ENCODE measurements at regions not wholly inside any gene's neighbourhood (a gene's known extent, or its start where the extent isn't known, plus 50 kb on each side); places are given as distances from the start of the nearest gene placed in this dataset.

GRCh38 chr9:23245067-23245466 is 581.0 kb downstream of the ELAVL2 start:
- Histone ChIP-seq H3K9me3 (ENCODE audit: low read depth) (no peaks in the 10 kb centered on the region), H3F3A (ENCODE audit: low read depth) (no peaks in the 10 kb centered on the region), H3K4me1 (no peaks in the 10 kb centered on the region), H2AFZ (replicated peaks) (no peak overlapping the region), H3K79me2 (ENCODE audit: low read depth) (no peaks in the 10 kb centered on the region), H3K36me3 (no peaks in the 10 kb centered on the region), H3K27me3 (no peaks in the 10 kb centered on the region), H3K9ac (no peak overlapping the region), H3K27ac (no peak overlapping the region), H3K4me2 (no peak overlapping the region), H3K4me3 (no peak overlapping the region), H4K20me1 (ENCODE audit: low read depth) (no peaks in the 10 kb centered on the region)
- Mint-ChIP-seq H3K27ac (no peak overlapping the region), H3K4me3 (no peak overlapping the region), H3K9me3 (no peaks in the 10 kb centered on the region), H3K4me1 (no peaks in the 10 kb centered on the region), H3K27me3 (ENCODE audit: insufficient read depth, low read depth) (no peaks in the 10 kb centered on the region), H3K36me3 (no peaks in the 10 kb centered on the region)
- no peak for DNase-seq (ENCODE audit: low spot score)
- TF ChIP-seq EZH2phosphoT487 (IDR thresholded peaks at IDR 0.05), result no peak
- TF ChIP-seq EZH2 (IDR thresholded peaks at IDR 0.05), result no peak
- no peak for TF ChIP-seq CTCF (IDR thresholded peaks at IDR 0.05)

- no peak overlapping the region for H3K4me3 Mint-ChIP-seq
- H4K20me1 ChIP-seq (ENCODE audit: low read depth), result no peaks in the 10 kb centered on the region
- peak overlapping the region; percentile 11 for H3K4me2 ChIP-seq
- peaks cover 8% of the 10 kb centered on the region for H3K9me3 Mint-ChIP-seq
- H3K36me3 Mint-ChIP-seq, result no peaks in the 10 kb centered on the region
- H3K9me3 ChIP-seq (ENCODE audit: low read depth), result no peaks in the 10 kb centered on the region
- no peaks in the 10 kb centered on the region for H3K27me3 ChIP-seq
- DNase-seq (ENCODE audit: low spot score), result peak; percentile 53
- H3K36me3 ChIP-seq, result no peaks in the 10 kb centered on the region
- H3K9ac ChIP-seq, result no peak overlapping the region
- H3K4me1 Mint-ChIP-seq, result no peaks in the 10 kb centered on the region
- no peak overlapping the region for H2AFZ ChIP-seq (replicated peaks)
- no peaks in the 10 kb centered on the region for H3F3A ChIP-seq (ENCODE audit: low read depth)
- H3K79me2 ChIP-seq (ENCODE audit: low read depth), result no peaks in the 10 kb centered on the region
- H3K27ac Mint-ChIP-seq, result no peak overlapping the region
- H3K4me3 ChIP-seq, result no peak overlapping the region
- H3K27ac ChIP-seq, result no peak overlapping the region
- H3K27me3 Mint-ChIP-seq (ENCODE audit: insufficient read depth, low read depth), result no peaks in the 10 kb centered on the region
- peaks cover 4% of the 10 kb centered on the region for H3K4me1 ChIP-seq
- TF ChIP-seq EZH2phosphoT487 (IDR thresholded peaks at IDR 0.05), result no peak
- TF ChIP-seq CTCF (IDR thresholded peaks at IDR 0.05), result peak; percentile 35
- no peak for TF ChIP-seq EZH2 (IDR thresholded peaks at IDR 0.05)
Measured at GRCh38 chr9:23254404-23255184, 571.4 kb downstream of the ELAVL2 start.

GRCh38 chr9:23255346-23255745 is 570.7 kb downstream of the ELAVL2 start:
- Histone ChIP-seq H3F3A (ENCODE audit: low read depth) (no peaks in the 10 kb centered on the region), H3K27me3 (no peaks in the 10 kb centered on the region), H3K9me3 (ENCODE audit: low read depth) (no peaks in the 10 kb centered on the region), H3K9ac (no peak overlapping the region), H3K27ac (no peak overlapping the region), H3K4me1 (peaks cover 4% of the 10 kb centered on the region), H3K4me2 (no peak overlapping the region), H2AFZ (replicated peaks) (no peak overlapping the region), H3K4me3 (no peak overlapping the region), H4K20me1 (ENCODE audit: low read depth) (no peaks in the 10 kb centered on the region), H3K79me2 (ENCODE audit: low read depth) (no peaks in the 10 kb centered on the region), H3K36me3 (no peaks in the 10 kb centered on the region)
- Mint-ChIP-seq H3K36me3 (no peaks in the 10 kb centered on the region), H3K9me3 (peaks cover 8% of the 10 kb centered on the region), H3K4me1 (no peaks in the 10 kb centered on the region), H3K27me3 (ENCODE audit: insufficient read depth, low read depth) (no peaks in the 10 kb centered on the region), H3K27ac (no peak overlapping the region), H3K4me3 (no peak overlapping the region)
- no peak for DNase-seq (ENCODE audit: low spot score)
- TF ChIP-seq EZH2 (IDR thresholded peaks at IDR 0.05) (no peak), CTCF (IDR thresholded peaks at IDR 0.05) (no peak), EZH2phosphoT487 (IDR thresholded peaks at IDR 0.05) (no peak)

Data from neural progenitor cell (in vitro differentiated cells).